C4-2B (cell line): ENCODE measurements at regions not wholly inside any gene's neighbourhood (a gene's known extent, or its start where the extent isn't known, plus 50 kb on each side); places are given as distances from the start of the nearest gene placed in this dataset.
"Not testable (repeated sequence)": the region's sequence is repeated elsewhere in the genome, so short reads cannot be mapped to it uniquely, and the experiment has no call there.

ENCODE experiments used
- H3K27ac ChIP-seq: fragments of 450-650 bp; 2 replicates; pipeline ENCODE4 v1.5.1; 2017
- ZFX ChIP-seq: fragments of 450-650 bp; IDR thresholded peaks from 2 replicates; pipeline ENCODE4 v1.6.1; 2017
- TF ChIP-seq, protein P1 (sequence below): fragments of 450-650 bp; conservative IDR thresholded peaks from 2 replicates; pipeline ENCODE4 v1.5.1; 2017; ENCODE audit warnings: mild to moderate bottlenecking

GRCh38 chr7:55743454-55743717, 119.2 kb downstream of the SEPTIN14 start:
- H3K27ac ChIP-seq = not testable (repeated sequence)

DNA sequence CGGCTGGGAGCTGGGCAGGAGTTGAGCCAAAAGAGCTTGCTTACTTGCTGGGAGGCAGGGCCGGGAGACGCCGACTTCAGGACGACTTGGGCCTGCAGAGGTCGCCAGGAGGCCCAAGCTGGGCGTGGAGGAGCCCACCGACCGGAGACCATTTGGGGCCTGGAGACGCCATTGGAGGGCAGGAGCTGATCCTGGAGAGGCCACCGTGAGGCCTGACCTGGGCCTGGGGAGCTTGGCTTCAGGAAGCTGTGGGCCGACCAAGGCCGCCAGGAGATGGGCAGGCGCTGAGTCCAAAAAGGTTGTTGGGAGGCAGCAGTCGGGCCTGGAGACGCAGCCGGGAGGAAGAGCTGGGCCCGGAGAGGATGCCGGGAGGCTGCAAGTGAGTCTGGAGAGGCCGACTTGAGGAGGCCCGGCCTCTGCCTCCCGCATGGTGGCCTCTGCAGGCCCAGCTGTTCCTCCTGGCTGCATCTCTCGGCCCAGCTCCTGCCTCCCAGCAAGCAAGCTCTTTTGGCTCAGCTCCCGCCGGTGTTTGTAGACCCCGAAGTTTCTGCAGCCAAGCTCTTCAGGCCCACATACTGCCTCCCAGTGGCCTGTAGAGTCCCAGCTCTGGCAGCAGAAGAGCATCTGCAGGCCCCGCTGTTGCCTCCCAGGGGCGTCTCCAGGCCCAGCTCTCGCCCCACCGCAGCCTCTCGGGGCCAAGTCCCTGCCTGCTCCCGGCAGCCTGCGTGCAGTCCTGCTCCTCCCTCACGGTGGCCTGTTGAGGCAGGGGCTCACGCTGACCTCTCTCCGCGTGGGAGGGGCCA, 119.7 kb downstream of the SEPTIN14 start:
- H3K27ac ChIP-seq = not testable (repeated sequence)

DNA sequence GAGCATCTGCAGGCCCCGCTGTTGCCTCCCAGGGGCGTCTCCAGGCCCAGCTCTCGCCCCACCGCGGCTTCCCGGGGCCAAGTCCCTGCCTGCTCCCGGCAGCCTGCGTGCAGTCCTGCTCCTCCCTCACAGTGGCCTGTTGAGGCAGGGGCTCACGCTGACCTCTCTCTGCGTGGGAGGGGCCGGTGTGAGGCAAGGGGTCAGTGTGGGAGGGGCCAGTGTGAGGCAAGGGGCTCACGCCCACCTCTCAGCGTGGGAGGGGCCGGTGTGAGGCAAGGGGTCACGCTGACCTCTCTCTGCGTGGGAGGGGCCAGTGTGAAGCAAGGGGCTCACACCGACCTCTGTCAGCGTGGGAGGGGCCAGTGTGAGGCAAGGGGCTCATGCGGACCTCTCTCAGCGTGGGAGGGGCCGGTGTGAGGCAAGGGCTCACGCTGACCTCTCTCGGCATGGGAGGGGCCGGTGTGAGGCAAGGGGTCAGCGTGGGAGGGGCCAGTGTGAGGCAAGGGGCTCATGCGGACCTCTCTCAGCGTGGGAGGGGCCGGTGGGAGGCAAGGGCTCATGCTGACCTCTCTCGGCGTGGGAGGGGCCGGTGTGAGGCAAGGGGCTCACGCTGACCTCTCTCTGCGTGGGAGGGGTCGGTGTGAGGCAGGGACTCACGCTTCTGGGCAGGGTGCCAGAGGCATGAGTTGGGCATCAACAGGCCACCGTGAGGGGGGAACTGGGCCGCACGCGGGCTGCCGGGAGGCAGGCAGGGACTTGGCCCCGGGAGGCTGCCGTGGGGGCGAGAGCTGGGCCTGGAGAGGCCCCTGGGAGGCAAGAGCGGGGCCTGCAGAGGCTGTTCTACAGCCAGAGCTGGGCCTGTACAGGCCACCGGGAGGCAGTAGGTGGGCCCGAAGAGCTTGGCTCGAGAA, 120.6 kb downstream of the SEPTIN14 start:
- H3K27ac ChIP-seq = not testable (repeated sequence)

DNA sequence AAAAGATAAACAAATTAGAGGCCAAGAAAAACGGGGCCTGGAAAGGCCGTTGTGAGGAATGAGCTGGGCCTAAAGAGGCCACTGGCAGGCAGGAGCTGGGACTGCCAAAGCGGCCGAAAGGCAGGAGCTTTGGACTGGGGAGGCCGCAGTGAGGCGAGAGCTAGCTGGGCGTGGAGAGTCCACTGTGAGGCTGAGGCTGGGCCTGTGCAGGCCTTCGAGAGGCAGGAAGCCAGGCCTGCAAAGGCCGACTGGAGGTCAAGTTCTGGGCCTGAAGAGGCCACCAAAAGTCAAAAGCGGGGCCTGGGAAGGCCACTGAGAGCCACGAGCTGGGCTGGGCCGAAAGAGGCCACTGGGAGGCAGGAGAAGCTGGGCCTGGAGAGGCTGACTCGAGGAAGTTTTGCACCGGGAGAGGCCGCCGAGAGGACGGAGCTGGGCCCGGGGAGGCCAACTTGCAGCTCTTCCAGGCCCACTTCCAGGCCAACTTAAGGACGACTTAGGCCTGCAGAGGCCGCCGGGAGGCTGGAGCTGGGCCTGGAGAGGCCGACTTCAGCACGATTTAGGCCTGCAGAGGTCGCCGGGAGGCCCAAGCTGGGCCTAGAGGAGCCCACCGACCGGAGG, 121.8 kb downstream of the SEPTIN14 start:
- not testable (repeated sequence) for H3K27ac ChIP-seq
- peak; percentile 26; the same call in 1 of the 2 replicates for TF ChIP-seq ZFX

- not testable (repeated sequence) for H3K27ac ChIP-seq
- TF ChIP-seq, protein P1, sequence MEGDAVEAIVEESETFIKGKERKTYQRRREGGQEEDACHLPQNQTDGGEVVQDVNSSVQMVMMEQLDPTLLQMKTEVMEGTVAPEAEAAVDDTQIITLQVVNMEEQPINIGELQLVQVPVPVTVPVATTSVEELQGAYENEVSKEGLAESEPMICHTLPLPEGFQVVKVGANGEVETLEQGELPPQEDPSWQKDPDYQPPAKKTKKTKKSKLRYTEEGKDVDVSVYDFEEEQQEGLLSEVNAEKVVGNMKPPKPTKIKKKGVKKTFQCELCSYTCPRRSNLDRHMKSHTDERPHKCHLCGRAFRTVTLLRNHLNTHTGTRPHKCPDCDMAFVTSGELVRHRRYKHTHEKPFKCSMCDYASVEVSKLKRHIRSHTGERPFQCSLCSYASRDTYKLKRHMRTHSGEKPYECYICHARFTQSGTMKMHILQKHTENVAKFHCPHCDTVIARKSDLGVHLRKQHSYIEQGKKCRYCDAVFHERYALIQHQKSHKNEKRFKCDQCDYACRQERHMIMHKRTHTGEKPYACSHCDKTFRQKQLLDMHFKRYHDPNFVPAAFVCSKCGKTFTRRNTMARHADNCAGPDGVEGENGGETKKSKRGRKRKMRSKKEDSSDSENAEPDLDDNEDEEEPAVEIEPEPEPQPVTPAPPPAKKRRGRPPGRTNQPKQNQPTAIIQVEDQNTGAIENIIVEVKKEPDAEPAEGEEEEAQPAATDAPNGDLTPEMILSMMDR = peak; percentile 17
These were observed 122.5 kb downstream of the SEPTIN14 start for GRCh38 chr7:55740053-55740452.

GRCh38 chr7:55736641-55737221, 125.8 kb downstream of the SEPTIN14 start:
- H3K27ac ChIP-seq = not testable (repeated sequence)

GRCh38 chr7:55733241-55734140, 129.1 kb downstream of the SEPTIN14 start:
- TF ChIP-seq, protein P1 = no peak
- no peak for TF ChIP-seq ZFX

GRCh38 chr7:55731931-55732330, 130.6 kb downstream of the SEPTIN14 start:
- H3K27ac ChIP-seq = no peak overlapping the region
- no peak for TF ChIP-seq ZFX
- TF ChIP-seq, protein P1 = no peak

More at GRCh38 chr7:55733241-55734140, 129.1 kb downstream of the SEPTIN14 start:
- H3K27ac ChIP-seq = no peak overlapping the region

DNA sequence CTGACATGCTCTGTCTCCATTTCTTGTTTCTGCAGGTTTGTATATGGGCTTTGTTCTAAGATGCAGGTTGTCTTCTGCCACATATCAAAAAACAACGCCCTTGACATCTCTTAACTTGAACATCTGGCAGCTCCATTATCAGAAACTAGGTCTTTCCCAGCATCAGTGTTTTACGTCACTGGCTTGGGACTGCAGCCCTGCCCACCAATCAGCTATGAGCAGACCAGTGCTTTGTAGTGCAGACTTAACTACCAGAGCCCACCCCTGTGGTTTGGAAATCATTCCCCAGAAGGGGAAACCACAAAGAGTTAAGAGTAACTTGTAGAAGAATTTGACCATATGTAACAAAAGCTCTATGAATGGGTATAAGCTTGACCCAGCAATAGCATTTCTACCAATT, 132.4 kb downstream of the SEPTIN14 start:
- no peak for TF ChIP-seq ZFX
- TF ChIP-seq, protein P1 = no peak
- no peak overlapping the region for H3K27ac ChIP-seq
